ENCODE measurements at regions not wholly inside any gene's neighbourhood (a gene's known extent, or its start where the extent isn't known, plus 50 kb on each side); places are given as distances from the start of the nearest gene placed in this dataset.
"Not testable (repeated sequence)": the region's sequence is repeated elsewhere in the genome, so short reads cannot be mapped to it uniquely, and the experiment has no call there.

DNA sequence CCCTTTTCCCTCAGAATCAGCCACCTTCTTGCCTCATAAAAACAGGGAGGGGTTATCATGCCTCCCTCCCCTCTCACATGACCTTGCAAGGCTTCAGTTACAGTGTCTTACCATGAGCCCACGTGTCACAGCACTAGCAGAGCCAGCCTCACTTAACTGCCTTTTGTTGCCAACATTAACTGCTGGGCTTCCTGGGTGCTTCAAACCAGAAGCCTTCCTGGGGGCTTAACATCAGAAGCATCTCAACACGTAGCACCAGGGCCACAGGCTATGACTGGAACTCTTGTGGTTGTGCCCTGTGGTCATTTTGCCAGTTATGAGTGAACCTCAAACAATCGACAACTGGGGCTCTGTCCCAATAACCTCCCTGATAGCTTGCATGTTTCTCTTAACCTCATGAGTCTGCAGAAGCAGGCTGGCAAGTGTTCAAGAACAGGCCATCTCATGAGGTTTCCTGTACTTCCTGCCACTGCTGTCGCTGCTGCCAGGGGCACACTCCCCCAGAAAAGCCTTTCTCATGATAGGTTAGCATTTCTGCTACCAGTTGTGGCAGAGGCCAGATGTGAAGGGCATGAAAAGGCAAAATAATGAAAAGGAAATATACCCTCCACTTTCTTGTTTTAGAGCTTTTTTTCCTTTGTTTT is 132.2 kb downstream of the GLUL start:
- Mint-ChIP-seq H3K27me3 (no peaks in the 10 kb centered on the region), H3K36me3 (no peaks in the 10 kb centered on the region), H3K4me3 (no peak overlapping the region), H3K27ac (peak overlapping the region in 1 of 3 donors; percentile 49), H3K4me1 (peaks cover 2 to 8% (median 4%) of the 10 kb centered on the region in 3 donors), H3K9me3 (no peaks in the 10 kb centered on the region)

DNA sequence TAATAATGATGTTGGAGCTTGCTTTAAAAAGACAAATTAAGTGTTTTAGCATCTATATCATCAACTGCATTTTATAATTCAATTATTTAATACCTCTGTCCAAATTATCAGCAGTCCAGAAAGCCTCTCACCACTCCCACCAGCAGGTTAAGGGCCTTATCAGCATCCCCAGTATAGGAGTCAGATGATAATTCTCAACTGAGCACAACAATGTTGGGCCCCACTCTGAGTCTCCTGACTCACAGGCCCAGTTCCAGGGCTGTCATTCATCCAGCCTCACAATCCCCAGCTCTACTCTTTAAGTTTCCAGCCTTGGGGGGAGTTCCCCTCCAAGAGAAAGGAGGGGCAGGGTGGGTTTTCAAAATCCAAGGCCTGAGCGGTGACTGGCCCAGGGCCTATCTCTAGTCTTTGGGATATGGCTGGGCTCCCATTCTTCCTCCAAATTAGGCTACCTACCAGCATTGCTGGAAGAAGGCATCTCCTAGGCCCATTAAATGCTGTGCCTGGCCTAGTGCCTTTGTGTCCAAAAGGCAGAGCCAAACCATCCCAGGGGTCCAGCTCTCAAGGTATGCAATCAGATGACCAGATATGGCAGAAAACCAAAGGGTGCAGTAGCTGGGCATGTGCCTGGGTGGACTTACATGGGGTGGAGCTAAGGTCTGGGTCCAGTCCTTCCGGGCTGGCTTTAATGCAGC is 134.1 kb downstream of the GLUL start:
- H3K27ac Mint-ChIP-seq, result no peak overlapping the region
- peaks cover 0 to 3% (median 2%) of the 10 kb centered on the region in 3 donors for H3K9me3 Mint-ChIP-seq
- H3K36me3 Mint-ChIP-seq, result peaks cover 1% of the 10 kb centered on the region
- peaks cover 2 to 8% (median 4%) of the 10 kb centered on the region in 3 donors for H3K4me1 Mint-ChIP-seq
- no peak overlapping the region for H3K4me3 Mint-ChIP-seq
- no peaks in the 10 kb centered on the region for H3K27me3 Mint-ChIP-seq

- Mint-ChIP-seq H3K9me3 (peaks cover 0 to 5% (median 2%) of the 10 kb centered on the region in 3 donors), H3K36me3 (peaks cover 1% of the 10 kb centered on the region), H3K27me3 (no peaks in the 10 kb centered on the region), H3K4me1 (peaks cover 2 to 8% (median 4%) of the 10 kb centered on the region in 3 donors), H3K4me3 (no peak overlapping the region), H3K27ac (no peak overlapping the region)
Measured at GRCh38 chr1:182256931-182257330, 134.7 kb downstream of the GLUL start.

GRCh38 chr1:182255494-182255893 is 136.1 kb downstream of the GLUL start:
- Mint-ChIP-seq H3K4me1 (peaks cover 2 to 7% (median 4%) of the 10 kb centered on the region in 3 donors), H3K27ac (no peak overlapping the region), H3K4me3 (no peak overlapping the region), H3K27me3 (no peaks in the 10 kb centered on the region), H3K36me3 (peaks cover 1% of the 10 kb centered on the region), H3K9me3 (peaks cover 0 to 5% (median 2%) of the 10 kb centered on the region in 3 donors)

- peaks cover 1% of the 10 kb centered on the region for H3K36me3 Mint-ChIP-seq
- peaks cover 0 to 5% (median 2%) of the 10 kb centered on the region in 3 donors for H3K9me3 Mint-ChIP-seq
- no peak overlapping the region for H3K27ac Mint-ChIP-seq
- H3K27me3 Mint-ChIP-seq, result no peaks in the 10 kb centered on the region
- no peak overlapping the region for H3K4me3 Mint-ChIP-seq
- H3K4me1 Mint-ChIP-seq, result peaks cover 0 to 5% (median 0%) of the 10 kb centered on the region in 3 donors
Measured at GRCh38 chr1:182253319-182253860, 138.2 kb downstream of the GLUL start.

- Mint-ChIP-seq H3K4me1 (peaks cover 0 to 6% (median 0%) of the 10 kb centered on the region in 3 donors), H3K9me3 (peaks cover 0 to 5% (median 2%) of the 10 kb centered on the region in 3 donors), H3K27me3 (peaks cover 3% of the 10 kb centered on the region), H3K27ac (no peak overlapping the region), H3K36me3 (peaks cover 1% of the 10 kb centered on the region), H3K4me3 (no peak overlapping the region)
Measured at GRCh38 chr1:182251561-182251960, 140.0 kb downstream of the GLUL start.

GRCh38 chr1:182249201-182249676 is 142.4 kb downstream of the GLUL start:
- no peak overlapping the region for H3K27ac Mint-ChIP-seq
- H3K27me3 Mint-ChIP-seq, result peaks cover 6% of the 10 kb centered on the region
- H3K4me3 Mint-ChIP-seq, result no peak overlapping the region
- peaks cover 0 to 6% (median 2%) of the 10 kb centered on the region in 3 donors for H3K4me1 Mint-ChIP-seq
- H3K9me3 Mint-ChIP-seq, result peaks cover 0 to 5% (median 2%) of the 10 kb centered on the region in 3 donors
- peaks cover 1% of the 10 kb centered on the region for H3K36me3 Mint-ChIP-seq

- Mint-ChIP-seq H3K36me3 (peaks cover 1% of the 10 kb centered on the region), H3K27ac (no peak overlapping the region), H3K27me3 (peaks cover 6% of the 10 kb centered on the region), H3K4me3 (no peak overlapping the region), H3K9me3 (peaks cover 0 to 5% (median 2%) of the 10 kb centered on the region in 3 donors), H3K4me1 (peaks cover 0 to 6% (median 2%) of the 10 kb centered on the region in 3 donors)
Measured at GRCh38 chr1:182248721-182249120, 142.9 kb downstream of the GLUL start.

DNA sequence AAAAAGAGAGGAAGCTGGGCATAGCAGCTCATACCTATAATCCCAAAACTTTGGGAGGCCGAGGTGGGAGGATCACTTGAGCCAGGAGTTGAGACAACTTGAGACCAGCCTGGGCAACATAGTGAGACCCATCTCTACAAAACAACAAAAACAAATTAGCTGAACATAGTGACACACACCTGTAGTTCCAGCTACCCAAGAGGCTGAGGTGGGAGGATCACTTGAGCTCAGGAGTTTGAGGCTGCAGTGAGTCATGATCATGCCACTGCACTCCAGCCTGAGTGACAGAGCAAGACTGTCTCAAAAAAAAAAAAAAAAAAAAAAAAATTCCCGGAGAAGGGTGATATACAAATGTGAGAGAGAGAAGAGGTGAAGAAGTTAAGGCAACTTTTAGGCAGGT is 143.8 kb downstream of the GLUL start:
- H3K9me3 Mint-ChIP-seq, H3K4me1 Mint-ChIP-seq, H3K27me3 Mint-ChIP-seq, H3K4me3 Mint-ChIP-seq, H3K27ac Mint-ChIP-seq, H3K36me3 Mint-ChIP-seq: not testable (repeated sequence)

DNA sequence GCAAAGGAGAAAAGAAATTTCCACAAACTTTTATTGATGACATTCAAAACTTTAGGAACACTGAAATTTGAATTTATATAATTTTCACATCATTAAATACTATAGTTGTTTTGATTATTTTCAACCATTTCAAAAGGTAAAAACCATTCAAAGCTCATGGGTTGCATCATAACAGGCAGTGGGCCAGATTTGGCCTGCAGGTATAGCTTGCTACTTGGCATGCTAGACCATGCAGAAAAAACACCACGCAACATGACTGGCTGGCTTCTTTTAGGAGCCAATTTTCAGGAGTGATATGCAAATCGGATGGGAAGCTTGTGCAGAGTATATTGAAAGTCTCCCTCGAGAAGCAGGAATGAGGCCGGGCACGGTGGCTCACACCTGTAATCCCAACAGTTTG is 144.8 kb downstream of the GLUL start:
- Mint-ChIP-seq H3K4me3 (peak overlapping the region in 1 of 4 donors; percentile 67), H3K27ac (no peak overlapping the region), H3K4me1 (peaks cover 0 to 6% (median 2%) of the 10 kb centered on the region in 3 donors), H3K27me3 (peaks cover 7% of the 10 kb centered on the region), H3K9me3 (no peaks in the 10 kb centered on the region), H3K36me3 (no peaks in the 10 kb centered on the region)

GRCh38 chr1:182245040-182245439 is 146.6 kb downstream of the GLUL start:
- Mint-ChIP-seq H3K9me3 (no peaks in the 10 kb centered on the region), H3K36me3 (no peaks in the 10 kb centered on the region), H3K4me1 (peaks cover 0 to 6% (median 2%) of the 10 kb centered on the region in 3 donors), H3K27ac (no peak overlapping the region), H3K27me3 (peaks cover 9% of the 10 kb centered on the region), H3K4me3 (no peak overlapping the region)

DNA sequence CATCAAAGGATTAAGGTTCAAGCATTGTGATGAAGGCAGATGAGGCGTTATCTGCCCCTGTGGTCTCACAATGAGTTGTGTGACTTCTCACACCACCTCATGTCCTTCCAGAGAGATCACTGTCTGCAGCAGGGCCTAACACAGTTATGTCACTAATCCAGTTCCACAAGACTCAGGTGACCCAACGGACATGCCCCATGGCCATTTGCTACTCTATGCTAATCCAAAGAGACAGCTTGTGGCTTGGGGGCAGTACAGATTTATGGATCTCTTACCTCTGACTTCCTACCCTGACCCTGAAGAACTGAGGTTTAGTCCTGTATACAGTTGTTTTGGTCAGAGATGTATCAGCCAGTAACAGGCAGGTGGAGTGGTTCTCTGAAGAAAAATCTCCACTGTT is 147.1 kb downstream of the GLUL start:
- Mint-ChIP-seq H3K9me3 (no peaks in the 10 kb centered on the region), H3K36me3 (no peaks in the 10 kb centered on the region), H3K27me3 (peaks cover 9% of the 10 kb centered on the region), H3K27ac (no peak overlapping the region), H3K4me1 (peaks cover 0 to 6% (median 2%) of the 10 kb centered on the region in 3 donors), H3K4me3 (no peak overlapping the region)

GRCh38 chr1:182242641-182243040 is 148.9 kb downstream of the GLUL start:
- Mint-ChIP-seq H3K27me3 (peaks cover 9% of the 10 kb centered on the region), H3K27ac (no peak overlapping the region), H3K36me3 (no peaks in the 10 kb centered on the region), H3K4me3 (no peak overlapping the region), H3K4me1 (peaks cover 0 to 2% (median 1%) of the 10 kb centered on the region in 3 donors), H3K9me3 (no peaks in the 10 kb centered on the region)

- Mint-ChIP-seq H3K9me3 (peaks cover 0 to 6% (median 2%) of the 10 kb centered on the region in 3 donors), H3K27me3 (peaks cover 4% of the 10 kb centered on the region), H3K27ac (no peak overlapping the region), H3K36me3 (peaks cover 2% of the 10 kb centered on the region), H3K4me1 (peaks cover 0 to 7% (median 2%) of the 10 kb centered on the region in 3 donors), H3K4me3 (no peak overlapping the region)
Measured at GRCh38 chr1:182240085-182240484, 151.5 kb downstream of the GLUL start.

DNA sequence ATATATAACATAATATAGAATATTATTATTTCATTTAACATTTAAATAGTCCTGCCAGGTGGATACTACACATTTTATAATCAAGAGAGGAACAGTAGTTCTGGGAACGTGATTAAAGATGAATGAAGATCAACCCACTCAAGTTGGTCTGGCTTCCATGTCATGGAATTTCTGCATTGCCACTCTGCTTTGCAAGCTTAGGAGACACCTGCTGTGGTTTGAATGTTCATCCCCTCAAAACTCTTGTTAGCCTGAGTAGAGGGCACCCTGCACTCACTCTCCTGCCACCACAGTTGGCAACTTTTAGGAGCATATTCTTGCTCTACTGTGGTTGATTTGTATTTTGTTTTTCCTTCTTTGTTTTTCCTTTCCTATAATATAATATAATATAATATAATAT is 153.2 kb downstream of the GLUL start:
- peaks cover 0 to 7% (median 0%) of the 10 kb centered on the region in 3 donors for H3K4me1 Mint-ChIP-seq
- H3K36me3 Mint-ChIP-seq, result peaks cover 2% of the 10 kb centered on the region
- H3K9me3 Mint-ChIP-seq, result peaks cover 0 to 6% (median 2%) of the 10 kb centered on the region in 3 donors
- peaks cover 4% of the 10 kb centered on the region for H3K27me3 Mint-ChIP-seq
- no peak overlapping the region for H3K4me3 Mint-ChIP-seq
- H3K27ac Mint-ChIP-seq, result no peak overlapping the region

Data from IgD-negative memory B cell (primary cell).